ENCODE measurements at regions not wholly inside any gene's neighbourhood (a gene's known extent, or its start where the extent isn't known, plus 50 kb on each side); places are given as distances from the start of the nearest gene placed in this dataset.

GRCh38 chr18:34611904-34612303, 98.2 kb upstream of the DTNA start:
- CTCF ChIA-PET, result interaction anchor here (1.5 kb wide), 1 partner anchor 17 kb away, joined by 5 read pairs; no protein-coding TSS in a partner anchor
- H4K20me1 ChIP-seq (replicated peaks; ENCODE audit: control insufficient read depth, extremely low read depth, insufficient read depth, low read length), result no peaks in the 10 kb centered on the region
- H3K4me2 ChIP-seq (ENCODE audit: insufficient read depth, low read length), result no peak overlapping the region
- H3K9ac ChIP-seq (replicated peaks; ENCODE audit: extremely low read depth, insufficient read depth, low read length), result no peak overlapping the region
- BruUV-seq (replicated peaks), result no TSS peak
- no peaks in the 10 kb centered on the region for H3K36me3 ChIP-seq (ENCODE audit: control insufficient read depth in 2 of 2, extremely low read depth in 1 of 2, insufficient read depth in 2 of 2, low read length in 2 of 2)
- H3K9me3 ChIP-seq (replicated peaks; ENCODE audit: control insufficient read depth, insufficient read depth, low read length), result no peaks in the 10 kb centered on the region
- dilution Hi-C loops (cut with MboI; ENCODE audit: extremely low pct_ligation_motif_present, low sequenced_read_pairs), result no loop called here
- no peak overlapping the region for H3K27ac ChIP-seq (ENCODE audit: insufficient read depth, low read depth, low read length)
- H3K4me1 ChIP-seq (ENCODE audit: control insufficient read depth, extremely low read depth, insufficient read depth, low read length), result no peaks in the 10 kb centered on the region
- TF ChIP-seq MAX (IDR thresholded peaks at IDR 0.05; ENCODE audit: insufficient read depth, insufficient read length), result no peak
- TF ChIP-seq CTCF (IDR thresholded peaks at IDR 0.05; ENCODE audit: extremely low read depth in 1 of 2, insufficient read depth in 1 of 2, low read depth in 1 of 2, low read length in 2 of 2), result no peak
- no peak for TF ChIP-seq EZH2 (IDR thresholded peaks at IDR 0.05; ENCODE audit: borderline replicate concordance, low read depth, low read length, severe bottlenecking)
- no peak for TF ChIP-seq POLR2A (IDR thresholded peaks at IDR 0.05; ENCODE audit: low read depth, low read length)
- no peak for TF ChIP-seq FOS (IDR thresholded peaks at IDR 0.05; ENCODE audit: borderline replicate concordance, insufficient read depth, low read length)
- TF ChIP-seq POLR2AphosphoS5 (IDR thresholded peaks at IDR 0.05; ENCODE audit: insufficient read depth, low read depth, low read length), result no peak
- no peak for TF ChIP-seq JUN (IDR thresholded peaks at IDR 0.05; ENCODE audit: borderline replicate concordance, insufficient read depth, insufficient read length, low read depth)
- no peak for TF ChIP-seq GATA2 (IDR thresholded peaks at IDR 0.05; ENCODE audit: insufficient read depth, insufficient read length, low read depth, low read length)
- TF ChIP-seq MYC (IDR thresholded peaks at IDR 0.05; ENCODE audit: low read depth, low read length), result no peak
- H2AFZ ChIP-seq (ENCODE audit: low read depth, low read length), result no peak overlapping the region
- H3K4me3 ChIP-seq (replicated peaks in 1 of 3; ENCODE audit: insufficient read depth in 1 of 3, low read depth in 1 of 3, low read length in 3 of 3), result no peak overlapping the region
- no peaks in the 10 kb centered on the region for H3K9me1 ChIP-seq (replicated peaks; ENCODE audit: control insufficient read depth, extremely low read depth, insufficient read depth, low read length)
- H3K79me2 ChIP-seq (ENCODE audit: control insufficient read depth, insufficient read depth, low read length), result no peaks in the 10 kb centered on the region
- intact Hi-C loops (cut with micrococcal nuclease), result no loop called here
- no peaks in the 10 kb centered on the region for H3K27me3 ChIP-seq (ENCODE audit: control insufficient read depth in 2 of 2, insufficient read depth in 2 of 2, low read length in 2 of 2)
- no peak for FAIRE-seq
- no peak for DNase-seq (ENCODE audit: low read depth, low spot score)
- POLR2A ChIA-PET, result no interaction called here

Data from endothelial cell of umbilical vein (primary cell).